Fibroblast of skin of right biceps (primary cell): ENCODE measurements at regions not wholly inside any gene's neighbourhood (a gene's known extent, or its start where the extent isn't known, plus 50 kb on each side); places are given as distances from the start of the nearest gene placed in this dataset.
"Not testable (repeated sequence)": the region's sequence is repeated elsewhere in the genome, so short reads cannot be mapped to it uniquely, and the experiment has no call there.

Experiments used
- DNase-seq: peaks from one replicate; pipeline ENCODE4 v3.0.0-alpha.2; 2013

DNA sequence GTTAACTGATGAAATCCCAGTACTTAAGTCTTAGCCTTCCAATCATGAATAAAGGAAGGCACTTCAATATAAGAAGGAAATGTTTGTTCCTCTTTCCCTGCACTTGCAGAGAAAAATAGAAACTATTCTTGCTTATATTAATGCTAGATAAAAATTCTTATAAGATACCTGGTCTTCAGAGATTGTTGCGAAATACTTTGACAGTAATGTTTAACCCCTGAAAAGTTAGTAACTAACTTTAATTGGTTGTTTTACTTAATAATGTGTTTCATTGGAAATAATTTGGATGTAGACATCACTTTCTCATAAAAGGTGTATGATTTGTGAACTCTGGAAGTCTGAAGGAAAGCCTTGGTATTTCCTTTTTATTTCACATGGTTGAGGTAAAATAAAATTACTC, 294.2 kb upstream of the SYNCRIP start:
- DNase-seq: no peak

DNA sequence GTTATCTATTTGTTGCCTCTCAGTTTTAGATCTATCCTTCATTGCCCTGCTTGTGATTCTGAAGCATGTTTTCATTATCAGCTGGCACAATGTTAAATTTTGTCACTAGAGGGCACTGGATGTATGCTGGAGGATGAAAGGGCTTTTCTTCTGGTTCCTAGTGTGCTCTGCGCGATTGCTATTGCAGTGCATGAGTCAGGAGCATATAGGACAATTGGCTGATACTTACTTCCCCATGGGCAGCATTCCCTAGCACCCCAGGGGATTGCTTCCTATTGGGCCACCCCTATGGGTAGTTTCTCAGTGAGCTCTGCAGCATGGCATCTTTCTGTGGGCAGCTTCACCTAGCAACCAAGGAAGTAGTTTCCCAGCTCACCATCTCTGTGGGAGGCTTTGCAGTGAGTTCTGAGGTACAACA, 280.3 kb upstream of the SYNCRIP start:
- DNase-seq: peak; percentile 13

DNA sequence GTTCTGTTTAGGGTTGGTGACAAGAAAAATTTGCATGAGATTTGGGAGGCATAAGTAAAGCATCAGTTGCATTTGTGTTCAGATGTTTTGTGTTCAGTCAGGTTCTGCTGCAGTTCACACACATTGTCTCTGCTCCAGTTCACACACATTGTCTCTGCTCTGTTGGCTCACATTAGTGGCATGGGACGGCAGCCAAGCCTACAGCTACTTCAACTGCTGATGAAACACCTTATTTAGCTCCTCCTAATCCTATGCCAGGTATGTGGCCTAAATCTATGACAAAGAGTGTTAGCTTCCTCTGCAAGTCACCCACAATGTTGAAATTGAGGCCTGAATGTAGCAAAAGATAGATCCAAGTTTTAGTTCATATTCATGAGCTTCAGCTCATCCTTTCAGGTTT, 278.1 kb upstream of the SYNCRIP start:
- no peak for DNase-seq

DNA sequence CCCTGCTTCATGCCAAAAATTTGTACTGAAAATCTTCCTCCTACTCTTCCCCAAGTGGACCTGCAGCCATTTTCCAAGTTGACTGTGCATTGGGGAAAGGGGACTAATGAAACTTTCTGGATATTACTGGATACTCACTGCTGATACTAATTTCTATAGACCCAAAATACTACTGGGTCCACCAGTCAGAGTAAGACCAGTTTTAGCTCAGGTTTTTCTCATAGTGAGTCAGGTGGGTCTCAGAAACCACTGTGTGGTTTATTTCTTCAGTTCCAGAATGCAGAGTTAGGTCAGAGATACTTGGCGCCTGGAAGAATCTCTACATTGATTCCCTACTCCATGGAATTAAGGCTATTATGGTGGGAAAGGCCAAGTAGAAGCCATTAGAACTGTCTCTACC, 274.8 kb upstream of the SYNCRIP start:
- no peak for DNase-seq

DNA sequence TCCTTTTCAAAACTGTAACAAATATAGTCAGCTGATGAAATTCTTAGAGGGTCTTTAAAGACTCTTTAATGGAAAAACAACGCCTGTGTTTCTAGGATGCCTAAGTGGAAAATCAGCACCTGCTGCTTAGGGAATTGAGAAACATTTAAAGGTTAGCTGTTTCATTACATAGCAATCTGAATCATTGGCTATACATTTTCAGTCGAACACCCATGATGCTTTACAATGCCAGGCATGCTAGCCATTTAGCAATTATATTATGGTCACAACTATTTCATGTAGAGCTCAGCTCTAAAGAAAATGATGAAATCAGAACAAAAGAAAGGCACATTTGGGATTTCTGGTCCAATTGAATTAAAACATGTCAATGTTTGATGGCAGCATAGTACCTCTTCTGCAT, 270.3 kb upstream of the SYNCRIP start:
- DNase-seq: no peak

DNA sequence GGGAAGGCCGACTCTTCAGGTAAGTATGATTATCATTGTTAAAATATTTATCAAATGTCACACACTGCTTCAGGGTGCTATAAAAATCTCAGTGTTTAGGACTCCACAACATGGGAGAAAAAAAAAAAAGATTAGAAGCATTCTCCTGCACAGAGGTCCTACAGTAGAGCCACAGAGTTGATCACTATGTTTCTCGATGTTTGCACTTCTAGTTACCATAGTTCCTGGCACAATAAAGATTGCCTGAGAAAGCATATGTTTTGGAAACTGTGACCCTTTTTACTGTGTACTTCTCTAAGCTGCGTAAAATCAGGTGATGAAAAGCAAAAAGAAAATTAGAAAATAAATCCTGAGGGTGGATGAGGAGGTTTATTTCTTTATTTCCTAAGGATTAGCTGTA, 269.9 kb upstream of the SYNCRIP start:
- DNase-seq: no peak

DNA sequence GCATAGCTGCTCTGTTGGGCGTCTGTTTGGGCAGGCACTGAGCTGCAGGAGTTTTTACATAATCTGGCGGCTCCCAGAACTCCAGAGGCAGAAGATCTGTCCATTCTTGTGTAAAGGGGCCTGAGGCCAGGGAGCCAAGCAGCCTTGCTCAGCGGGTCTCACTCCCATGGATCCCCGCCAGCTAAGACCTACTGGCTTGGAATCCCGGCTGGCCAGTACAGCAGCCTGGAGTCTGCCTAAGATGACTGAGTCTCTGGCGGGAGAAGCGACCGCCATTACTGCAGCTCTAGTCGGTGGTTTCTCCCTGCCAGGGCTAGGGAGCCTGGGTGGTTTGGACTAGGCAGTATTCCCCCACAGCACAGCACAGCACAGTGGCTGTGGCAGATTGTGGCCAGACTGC, 268.4 kb upstream of the SYNCRIP start:
- DNase-seq: no peak

DNA sequence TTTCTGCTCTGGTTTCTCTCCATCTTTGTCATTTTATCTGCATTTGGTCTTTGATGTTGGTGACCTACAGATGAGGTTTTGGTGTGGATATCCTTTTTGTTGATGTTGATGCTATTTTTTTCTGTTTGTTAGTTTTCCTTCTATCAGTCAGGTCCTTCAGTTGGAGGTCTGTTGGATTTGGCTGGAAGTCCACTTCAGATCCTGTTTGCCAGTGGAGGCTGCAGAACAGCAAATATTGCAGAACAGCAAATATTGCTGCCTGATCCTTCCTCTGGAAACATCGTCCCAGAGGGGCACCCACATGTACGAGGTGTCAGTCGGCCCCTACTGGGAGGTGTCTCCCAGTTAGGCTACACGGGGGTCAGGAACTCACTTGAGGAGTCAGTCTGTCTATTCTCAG, 265.4 kb upstream of the SYNCRIP start:
- DNase-seq: not testable (repeated sequence)

DNA sequence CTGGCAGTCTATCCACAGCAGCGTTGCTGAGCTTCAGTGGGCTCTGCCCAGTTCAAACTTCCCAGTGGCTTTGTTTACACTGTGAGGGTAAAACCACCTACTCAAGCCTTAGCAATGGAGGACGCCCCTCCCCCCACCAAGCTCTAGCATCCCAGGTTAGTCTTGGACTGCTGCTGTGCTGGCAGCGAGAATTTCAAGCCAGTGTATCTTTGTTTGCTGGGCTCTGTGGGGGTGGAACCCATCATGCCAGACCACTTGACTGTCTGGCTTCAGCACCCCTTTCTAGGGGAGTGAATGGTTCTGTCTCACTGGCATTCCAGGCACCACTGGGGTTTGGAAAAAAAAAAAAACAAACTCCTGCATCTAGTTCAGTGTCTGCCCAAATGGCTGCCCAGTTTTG, 249.7 kb upstream of the SYNCRIP start:
- no peak for DNase-seq

DNA sequence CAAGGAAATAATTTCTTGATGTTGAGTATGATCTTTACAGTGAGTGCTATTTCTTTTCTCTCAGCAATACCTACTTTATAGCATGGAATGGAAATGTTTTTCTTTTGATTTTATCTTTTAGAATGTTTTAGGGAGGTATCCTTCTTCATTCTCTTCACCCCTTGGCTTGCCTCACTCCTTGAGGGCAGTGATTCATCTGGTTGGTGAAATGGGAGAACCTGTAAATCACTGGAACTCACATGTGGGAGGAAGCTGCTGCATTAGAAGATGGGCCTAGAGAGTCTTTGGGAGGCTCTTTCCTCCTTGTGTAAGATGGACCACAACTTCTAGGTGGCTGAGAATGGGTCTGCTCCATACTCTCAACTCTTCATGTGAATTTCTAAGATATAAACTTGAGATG, 244.8 kb upstream of the SYNCRIP start:
- DNase-seq: no peak

DNA sequence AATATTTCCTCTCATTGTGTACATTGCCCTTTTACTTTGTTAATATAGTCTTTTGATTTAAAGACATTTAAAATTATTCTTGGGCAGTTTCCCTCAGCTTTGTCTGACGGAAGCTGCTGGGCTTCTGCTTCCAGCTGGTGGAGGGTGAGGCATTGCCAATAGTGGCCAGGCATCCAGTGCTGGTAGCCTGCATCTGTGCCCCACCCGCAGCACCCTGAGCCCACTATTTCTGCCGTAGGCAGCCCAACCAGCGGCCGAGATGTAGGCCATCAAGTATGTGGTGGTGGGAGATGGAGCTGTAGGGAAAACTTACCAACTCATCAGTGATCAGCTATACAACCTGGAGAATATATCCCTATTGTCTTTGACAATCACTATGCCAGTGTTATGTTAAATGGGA, 226.0 kb upstream of the SYNCRIP start:
- no peak for DNase-seq

DNA sequence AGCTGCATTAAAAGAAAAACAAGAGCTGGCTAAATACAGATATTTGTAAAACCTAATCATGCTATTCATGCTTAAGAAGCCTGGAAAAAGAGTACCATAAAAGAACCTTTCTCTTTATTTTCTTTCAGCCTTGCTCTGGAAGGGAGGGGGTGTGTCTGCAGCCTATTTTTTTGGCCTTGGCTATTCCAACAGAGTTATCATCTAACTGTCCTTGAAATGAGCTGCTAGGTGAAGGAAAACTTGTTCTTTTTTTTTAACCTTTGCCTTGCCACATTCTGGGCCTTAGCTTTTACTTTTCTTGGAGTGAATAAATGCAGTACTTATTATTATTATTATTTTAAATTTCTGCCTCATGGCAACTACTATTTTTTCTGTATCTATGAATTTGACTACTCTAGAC, 224.9 kb upstream of the SYNCRIP start:
- DNase-seq: no peak

DNA sequence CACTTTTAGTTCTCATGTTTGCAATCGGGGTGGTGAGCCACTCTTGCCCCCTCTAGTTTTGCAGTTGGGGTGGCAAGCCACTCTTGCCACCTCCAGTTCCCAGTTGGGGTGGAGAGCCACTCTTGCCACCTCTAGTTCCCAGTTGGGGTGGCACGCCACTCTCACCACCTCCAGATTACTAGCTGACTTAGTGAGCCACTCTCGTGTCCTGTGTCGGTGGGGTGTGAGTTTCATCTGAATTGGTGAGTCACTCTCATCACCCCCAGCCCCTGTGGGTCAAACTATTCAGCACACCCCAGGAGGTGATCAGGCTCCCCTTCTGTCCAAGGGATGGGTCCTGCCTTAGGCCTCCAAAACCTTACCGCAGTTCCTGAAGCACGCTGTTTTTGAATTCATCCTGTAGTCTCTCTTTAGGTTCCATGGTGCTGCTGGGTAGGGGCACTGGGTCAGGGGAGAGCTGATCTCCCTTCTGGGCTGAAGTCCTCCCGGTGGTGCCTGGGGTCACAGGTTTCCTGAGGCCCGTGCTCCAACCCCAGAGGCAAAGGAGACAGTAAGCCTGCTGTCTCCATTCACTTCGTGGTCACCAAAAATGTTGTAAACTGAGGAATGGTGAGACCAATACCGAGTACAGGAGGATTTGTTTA, 224.2 kb upstream of the SYNCRIP start:
- DNase-seq: no peak

DNA sequence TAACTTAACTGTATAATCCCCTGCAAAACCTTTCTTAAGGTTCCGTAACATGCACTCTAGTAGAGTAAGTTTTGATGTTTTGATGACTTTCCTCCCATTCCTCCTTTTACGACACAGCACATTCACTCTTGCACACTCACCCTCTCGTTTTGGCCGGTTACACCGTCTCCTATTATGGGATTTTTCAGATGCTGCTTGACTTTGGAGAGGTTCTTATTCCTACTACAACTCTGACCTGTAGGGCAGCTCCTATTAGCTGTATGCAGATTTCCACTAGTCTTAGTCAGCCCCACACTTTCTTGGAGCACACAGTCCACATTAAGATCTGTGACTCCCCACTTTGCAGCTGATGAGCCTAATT, 223.7 kb upstream of the SYNCRIP start:
- no peak for DNase-seq

DNA sequence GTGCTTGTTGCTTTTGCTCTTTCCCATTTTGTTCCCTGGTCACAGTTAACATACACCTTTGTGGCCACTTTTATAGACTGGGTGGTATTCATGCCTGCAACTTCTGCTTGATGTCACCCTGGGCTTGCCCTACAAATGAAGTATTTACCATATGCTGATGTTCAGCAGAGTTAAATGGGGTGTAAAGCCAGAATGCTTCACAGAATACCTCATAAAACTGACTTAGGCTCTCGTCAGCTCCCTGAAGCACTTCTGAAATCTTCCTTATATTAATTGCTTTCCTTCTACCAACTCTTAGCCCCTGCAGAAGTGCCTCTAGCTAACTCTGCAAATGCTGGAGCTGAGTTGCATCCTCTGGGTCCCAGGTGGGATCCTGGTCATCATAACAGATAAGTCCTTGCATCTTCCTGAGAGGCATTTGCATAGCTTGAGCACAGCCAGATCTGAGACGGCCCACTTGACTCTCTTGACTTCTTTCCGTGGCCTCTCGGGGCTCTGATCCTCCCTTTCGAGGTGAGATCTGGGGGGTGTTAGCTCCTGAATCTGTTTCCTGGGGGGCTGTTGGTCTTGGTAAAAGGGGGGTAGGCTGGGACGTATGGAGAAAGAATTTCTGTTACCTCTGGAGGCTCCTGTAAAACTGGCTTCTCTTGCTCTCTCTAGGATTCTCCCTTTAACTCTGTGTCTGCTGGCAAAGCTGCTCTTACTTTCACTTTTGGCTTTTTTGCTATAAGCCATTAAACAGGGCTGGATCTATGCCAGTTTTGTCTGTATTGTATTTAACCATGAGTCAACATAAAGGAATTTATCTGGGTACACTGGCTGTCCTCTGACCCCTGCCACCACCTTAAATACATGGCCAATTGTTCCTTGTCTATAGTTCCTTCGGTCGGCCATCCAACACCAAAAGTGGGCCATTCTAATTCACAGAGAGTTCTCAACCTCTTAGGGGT, 223.0 kb upstream of the SYNCRIP start:
- peak; percentile 60 for DNase-seq

DNA sequence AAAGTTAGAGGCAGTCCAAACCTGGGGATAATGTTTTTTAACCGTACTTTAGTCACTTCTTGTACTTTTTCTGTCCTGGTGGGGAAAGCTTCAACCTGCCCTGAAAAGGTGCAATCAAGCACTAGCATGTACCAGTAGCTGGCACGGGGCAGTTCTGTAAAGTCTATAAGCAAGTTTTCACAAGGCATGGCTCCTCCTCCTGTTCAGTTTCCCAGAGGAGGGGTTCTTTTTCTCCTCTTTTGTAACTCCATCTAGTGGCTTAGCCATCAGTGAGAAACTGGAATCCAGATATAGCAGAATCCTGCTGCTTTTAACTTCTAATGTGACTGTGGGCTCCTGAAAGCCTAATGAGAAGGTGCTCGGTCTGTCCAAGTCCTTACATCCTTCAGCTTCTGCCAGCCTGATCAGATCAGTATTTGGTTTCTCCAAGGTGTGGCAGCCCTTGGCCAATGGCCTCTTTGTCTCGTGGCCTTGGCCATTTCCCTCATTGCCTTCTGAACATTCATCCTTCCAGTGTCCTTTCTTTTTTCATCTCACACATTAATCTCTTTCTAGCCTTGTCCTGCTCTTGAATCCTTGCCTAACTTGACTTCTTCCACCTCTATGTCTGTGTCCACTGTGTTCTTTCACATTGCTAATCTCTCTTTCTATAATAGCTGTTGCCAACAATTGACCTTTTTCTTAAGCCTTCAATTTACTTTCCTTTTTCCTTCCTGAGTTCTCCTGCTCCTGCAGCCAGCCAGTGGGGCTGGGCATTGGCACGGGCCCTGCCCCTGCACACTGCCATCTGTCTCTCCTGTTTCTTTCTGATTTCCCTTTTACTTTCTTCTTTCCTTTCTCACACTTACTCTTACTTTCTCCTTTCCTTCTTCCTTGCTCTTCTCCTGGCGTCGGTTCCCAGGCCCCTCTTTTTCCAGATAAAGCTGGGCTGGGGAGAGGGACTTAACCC, 222.0 kb upstream of the SYNCRIP start:
- DNase-seq: no peak

DNA sequence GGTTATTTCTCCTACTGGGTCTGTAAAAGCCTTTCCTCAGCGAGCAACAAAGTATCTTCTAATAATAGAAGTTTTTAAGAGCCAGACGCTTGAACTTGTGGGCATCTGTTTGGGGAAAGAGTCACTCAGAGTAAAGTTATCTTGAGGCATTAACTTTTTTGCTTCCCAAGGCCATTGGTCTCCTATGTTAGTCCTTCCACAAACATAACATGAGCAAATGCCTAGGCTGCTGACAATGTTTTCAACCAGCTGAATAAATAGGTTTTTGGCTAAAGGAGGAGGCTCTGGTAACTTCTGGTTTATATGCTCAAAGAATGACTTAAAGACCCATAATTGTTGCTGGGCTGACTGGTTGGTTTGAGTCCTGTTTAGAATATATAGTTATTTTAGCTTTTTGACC, 213.5 kb upstream of the SYNCRIP start:
- DNase-seq: no peak

DNA sequence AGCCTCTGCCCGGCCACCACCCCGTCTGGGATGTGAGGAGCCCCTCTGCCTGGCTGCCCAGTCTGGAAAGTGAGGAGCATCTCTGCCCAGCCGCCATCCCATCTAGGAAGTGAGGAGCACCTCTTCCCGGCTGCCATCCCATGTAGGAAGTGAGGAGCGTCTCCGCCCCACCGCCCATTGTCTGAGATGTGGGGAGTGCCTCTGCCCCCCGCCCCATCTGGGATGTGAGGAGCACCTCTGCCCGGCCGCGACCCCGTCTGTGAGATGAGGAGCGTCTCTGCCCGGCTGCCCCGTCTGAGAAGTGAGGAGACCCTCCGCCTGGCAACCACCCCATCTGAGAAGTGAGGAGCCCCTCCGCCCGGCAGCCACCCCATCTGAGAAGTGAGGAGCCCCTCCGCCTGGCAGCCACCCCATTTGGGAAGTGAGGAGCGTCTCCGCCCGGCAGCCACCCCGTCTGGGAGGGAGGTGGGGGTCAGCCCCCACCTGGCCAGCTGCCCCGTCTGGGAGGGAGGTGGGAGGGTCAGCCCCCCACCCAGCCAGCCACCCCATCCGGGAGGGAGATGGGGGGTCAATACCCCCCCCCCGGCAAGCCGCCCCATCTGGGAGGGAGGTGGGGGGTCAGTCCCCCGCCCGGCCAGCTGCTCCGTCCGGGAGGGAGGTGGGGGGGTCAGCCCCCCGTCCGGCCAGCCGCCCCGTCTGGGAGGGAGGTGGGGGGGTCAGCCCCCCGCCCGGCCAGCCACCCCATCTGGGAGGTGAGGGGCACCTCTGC, 195.8 kb upstream of the SYNCRIP start:
- DNase-seq: not testable (repeated sequence)

DNA sequence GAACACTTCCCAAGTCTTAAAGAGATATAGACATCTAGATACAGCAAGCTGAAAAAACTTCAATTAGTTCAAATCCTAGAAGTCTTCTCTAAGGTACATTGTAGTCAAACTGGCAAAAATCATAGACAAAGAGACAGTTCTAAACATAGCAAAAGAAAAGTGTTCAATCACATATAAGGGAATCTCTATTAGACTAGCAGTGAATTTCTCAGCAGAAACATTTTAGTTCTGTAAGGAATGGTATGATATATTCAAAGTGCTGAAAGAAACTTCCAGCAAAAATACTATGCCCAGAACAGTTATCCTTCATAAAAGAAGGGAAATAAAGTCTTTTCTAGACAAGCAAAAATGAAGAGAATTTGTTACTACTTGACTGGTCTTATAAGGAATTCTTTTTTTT, 186.3 kb upstream of the SYNCRIP start:
- no peak for DNase-seq

DNA sequence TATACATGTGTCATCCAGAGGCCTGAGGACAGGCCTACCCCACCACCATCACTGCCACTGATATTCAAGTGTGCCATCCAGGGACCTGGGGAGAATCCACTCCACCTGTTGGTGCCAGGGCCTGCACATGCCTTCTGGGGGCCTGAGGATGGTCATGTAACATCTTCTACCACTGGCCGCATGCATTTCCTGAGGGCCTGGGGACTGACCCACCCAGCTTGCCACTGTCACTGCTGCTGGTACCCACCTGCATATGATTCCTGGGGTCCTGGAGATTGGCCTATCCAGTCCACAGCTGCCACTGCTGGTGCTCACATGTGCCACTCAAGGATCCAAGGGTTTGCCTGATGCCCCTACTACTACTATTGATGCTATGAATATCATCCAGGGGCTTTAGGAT, 184.3 kb upstream of the SYNCRIP start:
- DNase-seq: no peak

DNA sequence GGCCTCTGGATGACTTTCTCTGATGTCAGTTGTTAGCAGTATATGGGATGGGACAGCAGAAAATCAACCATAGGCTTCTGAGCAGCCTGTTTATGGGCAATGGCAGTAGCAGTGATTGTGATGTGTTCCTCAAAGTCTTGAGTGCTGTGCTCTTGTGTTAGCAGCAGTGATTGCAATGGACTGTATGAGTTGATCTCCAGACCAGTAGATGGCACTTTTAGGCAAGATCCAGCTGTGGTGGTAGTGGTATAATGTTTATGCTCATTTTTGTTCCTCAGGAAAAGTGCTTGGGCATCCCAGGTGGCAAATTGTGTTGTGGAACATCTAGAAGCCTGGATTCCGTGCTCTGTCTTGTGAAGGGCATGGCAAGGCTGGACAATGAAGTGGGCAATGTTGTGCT, 181.6 kb upstream of the SYNCRIP start:
- no peak for DNase-seq

DNA sequence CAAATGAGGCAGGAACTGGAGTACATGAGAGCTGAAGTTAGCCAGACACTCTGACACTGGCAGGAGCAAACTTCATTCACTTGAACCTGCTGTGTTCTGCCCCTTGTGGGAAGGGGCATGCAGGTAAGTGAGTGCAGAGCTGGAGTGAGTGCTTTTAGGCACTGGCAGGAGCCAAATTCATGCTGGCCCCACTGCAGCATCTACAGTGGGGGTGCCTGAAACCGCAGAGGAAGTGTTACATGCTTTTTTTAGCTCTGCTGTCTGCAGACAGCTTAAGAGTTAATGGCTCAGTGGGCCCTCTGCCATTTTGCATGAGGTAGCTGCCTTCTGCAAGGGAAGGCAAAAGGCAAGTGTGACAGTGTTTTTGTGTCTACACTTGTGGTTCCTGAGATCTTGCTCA, 167.9 kb upstream of the SYNCRIP start:
- no peak for DNase-seq

DNA sequence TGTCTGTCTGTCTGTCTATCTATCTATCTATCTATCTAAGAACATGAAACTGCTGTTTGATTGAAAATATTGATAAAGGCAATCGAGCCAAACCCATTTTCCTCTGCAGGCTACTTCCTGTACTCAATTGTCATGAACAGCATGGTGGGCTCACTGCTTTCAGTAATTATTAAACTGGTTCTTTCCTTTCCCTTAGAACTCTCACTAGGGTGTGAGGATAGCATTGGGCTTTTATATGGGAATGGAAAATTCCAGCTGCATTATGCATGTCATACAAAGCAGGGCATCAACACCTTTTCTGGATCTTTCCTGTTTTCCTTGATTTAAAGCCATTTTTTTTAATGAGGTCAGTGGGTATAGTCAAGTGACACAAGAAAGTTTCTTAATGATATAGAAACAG, 161.0 kb upstream of the SYNCRIP start:
- DNase-seq: no peak
